ENCODE measurements at regions not wholly inside any gene's neighbourhood (a gene's known extent, or its start where the extent isn't known, plus 50 kb on each side); places are given as distances from the start of the nearest gene placed in this dataset.

DNA sequence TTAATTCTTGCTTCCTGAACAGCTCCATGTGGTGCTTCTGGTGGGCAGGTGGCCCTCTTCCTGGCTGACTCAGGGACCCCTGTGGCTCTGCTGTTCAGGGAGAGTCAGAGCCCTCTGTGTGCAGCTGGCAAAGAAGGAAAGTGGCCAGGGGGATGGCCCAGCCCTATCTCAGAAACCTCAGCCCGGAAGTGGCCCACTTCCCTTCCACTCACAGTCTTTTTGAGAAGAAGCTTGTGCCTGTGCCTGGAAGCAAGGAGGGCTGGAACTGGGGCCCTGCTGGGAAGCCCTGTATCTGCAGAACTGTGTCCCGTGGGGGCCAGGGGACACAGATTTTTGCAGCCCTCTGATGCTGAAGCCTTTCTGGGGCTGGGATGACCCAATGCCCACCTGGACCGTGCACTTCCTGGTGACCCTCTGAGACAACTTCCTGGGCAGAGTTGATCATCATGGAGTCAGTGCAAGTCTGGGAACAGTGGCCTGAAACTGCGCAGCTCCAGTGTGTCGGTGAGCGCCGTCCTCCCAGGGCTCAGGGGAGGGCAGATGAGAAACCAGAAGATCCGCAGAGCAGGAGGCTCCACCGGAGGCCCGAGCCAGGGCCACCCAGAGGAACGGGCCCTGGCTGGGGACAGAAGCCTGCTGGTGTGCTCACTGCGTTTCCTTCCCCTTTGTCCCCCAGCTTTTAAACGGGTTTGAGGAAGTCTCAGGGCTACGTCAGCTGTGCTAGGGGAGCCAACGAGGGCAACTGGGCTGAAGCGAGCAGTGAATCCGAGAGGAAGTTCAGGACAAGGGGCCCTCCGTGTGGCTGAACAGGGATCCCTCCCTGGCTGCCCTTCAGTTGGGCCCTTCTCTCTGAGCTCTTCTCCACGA, 217.4 kb upstream of the RTL1 start:
- TF ChIP-seq, protein P1, sequence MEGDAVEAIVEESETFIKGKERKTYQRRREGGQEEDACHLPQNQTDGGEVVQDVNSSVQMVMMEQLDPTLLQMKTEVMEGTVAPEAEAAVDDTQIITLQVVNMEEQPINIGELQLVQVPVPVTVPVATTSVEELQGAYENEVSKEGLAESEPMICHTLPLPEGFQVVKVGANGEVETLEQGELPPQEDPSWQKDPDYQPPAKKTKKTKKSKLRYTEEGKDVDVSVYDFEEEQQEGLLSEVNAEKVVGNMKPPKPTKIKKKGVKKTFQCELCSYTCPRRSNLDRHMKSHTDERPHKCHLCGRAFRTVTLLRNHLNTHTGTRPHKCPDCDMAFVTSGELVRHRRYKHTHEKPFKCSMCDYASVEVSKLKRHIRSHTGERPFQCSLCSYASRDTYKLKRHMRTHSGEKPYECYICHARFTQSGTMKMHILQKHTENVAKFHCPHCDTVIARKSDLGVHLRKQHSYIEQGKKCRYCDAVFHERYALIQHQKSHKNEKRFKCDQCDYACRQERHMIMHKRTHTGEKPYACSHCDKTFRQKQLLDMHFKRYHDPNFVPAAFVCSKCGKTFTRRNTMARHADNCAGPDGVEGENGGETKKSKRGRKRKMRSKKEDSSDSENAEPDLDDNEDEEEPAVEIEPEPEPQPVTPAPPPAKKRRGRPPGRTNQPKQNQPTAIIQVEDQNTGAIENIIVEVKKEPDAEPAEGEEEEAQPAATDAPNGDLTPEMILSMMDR (conservative IDR thresholded peaks at IDR 0.05): no peak
- TF ChIP-seq ZFX (IDR thresholded peaks at IDR 0.05): no peak
